ENCODE measurements at regions not wholly inside any gene's neighbourhood (a gene's known extent, or its start where the extent isn't known, plus 50 kb on each side); places are given as distances from the start of the nearest gene placed in this dataset.

DNA sequence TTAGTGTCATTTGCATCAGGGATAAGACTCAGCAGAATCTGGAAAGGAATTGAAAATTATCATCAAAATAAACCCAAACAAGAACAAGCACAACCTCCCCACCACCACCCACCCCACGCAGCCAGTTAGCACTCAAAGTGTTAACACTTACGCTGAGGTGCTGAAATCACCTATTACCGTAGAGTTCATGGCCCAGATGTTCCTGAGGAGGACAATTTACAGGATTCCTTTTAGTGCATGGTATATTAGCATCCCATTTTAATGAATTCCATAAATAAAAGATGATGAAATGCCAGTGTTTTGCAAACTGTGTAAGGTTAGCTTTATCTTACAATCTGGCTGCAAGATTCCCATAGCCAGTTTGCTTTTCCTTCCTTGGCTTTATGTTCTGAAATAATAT, 359.3 kb upstream of the SOX11 start:
- no peak for TF ChIP-seq CTCF (IDR thresholded peaks at IDR 0.05)
- TF ChIP-seq POLR2A (IDR thresholded peaks at IDR 0.05): no peak
- TF ChIP-seq POLR2AphosphoS5 (IDR thresholded peaks at IDR 0.05): no peak

Measured in breast epithelium (tissue), 3 donors.